CD4-positive, alpha-beta T cell treated with Interleukin-15 for 1 hour (primary cell): ENCODE measurements at regions not wholly inside any gene's neighbourhood (a gene's known extent, or its start where the extent isn't known, plus 50 kb on each side); places are given as distances from the start of the nearest gene placed in this dataset.
"Not testable (repeated sequence)": the region's sequence is repeated elsewhere in the genome, so short reads cannot be mapped to it uniquely, and the experiment has no call there.

Source experiments
- DNase-seq: peaks from one replicate; pipeline ENCODE4 v3.0.0-alpha.2; 2020

DNA sequence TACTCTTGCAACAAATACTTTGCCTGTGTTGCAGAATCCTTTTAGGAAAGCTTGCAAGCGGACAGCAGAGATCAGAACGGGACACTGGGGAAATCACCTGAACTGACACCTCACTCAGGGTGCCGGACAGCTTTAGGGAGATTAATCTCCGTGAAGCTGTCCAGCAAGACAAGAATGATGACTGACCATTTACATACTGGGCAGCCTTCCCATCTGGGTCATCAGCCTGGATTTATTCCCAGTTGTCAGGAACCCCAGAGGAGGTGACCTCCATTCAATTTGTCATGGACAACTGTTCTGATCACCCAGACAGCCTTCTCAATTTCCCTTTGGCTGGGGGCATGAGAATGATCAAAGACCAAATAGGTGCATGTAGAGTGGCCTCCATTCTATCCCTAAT, 93.0 kb upstream of the EGFL6 start:
- no peak for DNase-seq

DNA sequence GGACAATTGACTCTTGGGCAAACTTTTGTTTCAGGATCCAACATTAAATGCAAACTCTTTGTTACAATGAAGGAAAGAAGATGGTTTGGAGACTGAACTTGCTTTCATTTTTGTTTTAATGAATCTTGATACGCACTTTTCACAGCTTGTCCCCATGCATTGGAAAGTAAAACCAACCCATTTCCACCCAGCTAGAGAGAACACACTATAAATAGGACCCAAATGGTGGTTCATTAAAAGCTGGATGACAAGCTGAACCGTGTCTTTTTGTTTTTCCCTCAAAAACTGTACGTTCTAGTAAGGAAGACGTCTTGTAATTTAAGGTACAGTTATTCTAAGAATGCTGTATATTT, 95.3 kb upstream of the EGFL6 start:
- no peak for DNase-seq

DNA sequence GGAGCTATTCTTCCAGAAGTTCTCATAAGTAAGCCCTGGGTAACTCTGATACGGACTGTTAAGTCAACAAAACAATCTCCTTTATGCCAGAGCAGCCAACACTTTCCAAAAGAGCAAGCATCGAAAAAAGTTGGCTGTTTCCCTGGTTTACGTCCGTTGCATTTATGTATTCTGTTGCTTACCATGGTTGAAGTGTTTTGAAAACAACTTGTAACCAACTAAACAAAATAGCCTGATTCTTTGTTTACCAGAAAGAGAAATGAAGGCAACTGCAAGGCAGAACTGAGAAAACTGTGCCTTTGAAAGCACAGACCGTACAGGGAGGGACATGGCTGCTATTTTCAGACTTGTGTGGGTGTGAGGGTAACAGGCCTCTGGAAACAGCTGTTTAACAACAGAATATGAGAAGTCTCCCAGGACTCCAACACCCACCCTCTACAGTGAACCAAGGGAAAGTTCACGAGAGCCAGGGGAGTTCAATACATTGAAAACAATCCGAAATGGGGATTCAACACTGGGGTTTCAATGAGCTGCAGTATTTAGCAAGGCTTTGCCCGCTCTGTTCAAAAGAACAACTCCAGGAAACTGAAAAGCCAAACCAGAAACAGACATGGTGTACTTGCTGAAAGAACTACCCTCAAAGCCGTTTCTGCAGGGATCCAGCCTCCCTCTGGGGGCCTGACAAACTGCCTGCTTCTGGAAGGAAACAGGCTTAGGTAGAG, 95.8 kb upstream of the EGFL6 start:
- no peak for DNase-seq

DNA sequence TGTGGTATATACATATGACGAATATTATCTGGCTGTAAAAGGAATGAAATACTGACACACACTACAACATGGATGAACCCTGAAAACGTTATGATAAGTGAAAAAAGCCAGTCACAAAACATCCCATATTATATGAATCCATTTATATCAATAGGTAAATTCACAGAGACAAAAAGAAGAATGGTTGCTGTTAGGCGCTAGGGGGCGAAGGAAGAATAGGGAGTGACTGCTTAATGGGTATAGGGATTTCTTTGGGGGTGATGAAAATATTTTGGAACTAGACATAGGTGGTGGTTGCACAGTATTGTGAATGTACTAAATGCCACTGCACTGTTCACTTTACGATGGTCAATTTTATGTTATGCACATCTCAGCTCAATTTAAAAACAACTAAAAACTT, 96.4 kb upstream of the EGFL6 start:
- DNase-seq: no peak

DNA sequence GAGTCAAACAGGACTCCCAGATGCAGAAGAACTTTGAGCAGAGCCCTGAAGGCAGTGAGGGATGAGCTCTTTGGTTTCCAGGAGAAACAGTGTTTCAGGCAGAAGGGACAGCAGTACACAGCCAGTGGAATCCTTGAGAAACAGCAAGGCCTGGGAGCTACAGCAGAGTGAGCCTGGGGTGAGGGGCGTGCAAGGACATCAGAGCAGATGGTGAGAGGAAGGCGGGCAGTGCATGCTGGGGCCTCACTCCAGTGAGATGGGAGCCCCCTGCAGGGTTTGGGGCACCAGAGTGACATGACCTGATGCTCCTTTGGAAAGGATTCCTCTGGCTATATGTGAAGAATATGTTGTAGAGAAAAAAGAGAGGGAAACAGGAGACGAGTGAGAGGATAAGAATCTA, 98.1 kb upstream of the EGFL6 start:
- no peak for DNase-seq

DNA sequence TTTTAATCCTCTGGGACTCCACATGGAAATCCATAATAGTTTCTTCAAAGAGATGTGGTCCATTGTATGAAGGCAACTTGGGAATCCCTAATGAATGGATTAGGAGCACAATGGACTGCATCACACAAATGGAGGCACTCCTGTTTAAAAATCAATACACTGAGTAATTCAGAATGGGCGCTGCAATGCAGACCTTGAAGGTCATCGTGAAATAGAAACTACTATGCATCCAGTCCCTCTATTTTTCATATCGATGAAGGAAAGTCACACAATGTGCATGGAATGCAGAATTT, 98.8 kb upstream of the EGFL6 start:
- DNase-seq: no peak

DNA sequence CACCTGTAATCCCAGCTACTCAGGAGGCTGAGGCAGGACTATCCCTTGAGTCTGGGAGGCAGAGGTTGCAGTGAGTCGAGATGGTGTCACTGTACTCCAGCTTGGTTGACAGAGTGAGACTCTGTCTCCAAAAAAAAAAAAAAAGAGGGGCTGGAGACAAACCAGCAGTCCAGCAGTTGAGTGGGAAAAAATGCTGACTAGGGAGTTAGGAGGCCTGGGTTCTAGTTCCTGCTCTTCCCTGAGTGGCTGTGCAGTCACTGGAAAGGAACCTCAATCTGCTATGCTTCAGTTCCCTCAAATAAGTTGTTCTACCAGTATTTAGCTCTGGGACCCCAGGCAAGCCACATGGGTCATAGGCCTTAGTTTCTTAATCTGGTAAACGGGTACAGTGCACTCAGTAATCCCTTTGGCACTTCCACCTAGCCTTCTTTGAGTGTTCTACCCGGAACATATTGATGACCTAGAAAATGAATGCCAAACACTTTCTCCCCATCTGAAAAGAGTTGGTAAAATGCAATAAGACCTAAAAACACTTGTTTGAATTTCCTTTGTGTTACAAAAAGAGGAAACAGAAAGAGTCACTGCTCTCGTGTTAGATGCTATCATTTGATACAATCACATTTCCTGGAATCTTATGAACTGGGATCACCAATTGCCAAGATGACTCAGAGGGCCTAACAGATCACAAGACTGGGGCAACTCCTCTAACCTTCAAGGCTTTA, 99.3 kb upstream of the EGFL6 start:
- no peak for DNase-seq

DNA sequence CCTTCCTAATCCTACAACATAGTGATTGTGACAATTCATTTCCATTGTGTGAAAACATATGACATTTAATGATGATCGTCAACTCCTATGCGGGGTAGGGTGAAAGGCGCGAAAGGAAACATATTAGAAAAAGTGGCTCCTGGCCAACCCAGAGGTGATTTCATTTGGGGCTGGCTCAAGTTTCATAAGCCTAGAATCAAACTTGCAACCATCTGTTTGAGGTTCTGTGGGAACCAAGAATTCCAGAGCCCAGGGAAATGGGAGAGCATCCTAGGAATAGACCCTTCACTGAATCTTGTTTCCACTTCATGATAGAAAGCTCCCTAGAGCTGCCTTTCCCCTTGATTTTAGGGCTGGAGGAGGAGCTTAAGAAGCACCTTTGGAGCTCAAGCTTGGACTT, 101.3 kb upstream of the EGFL6 start:
- DNase-seq: no peak

DNA sequence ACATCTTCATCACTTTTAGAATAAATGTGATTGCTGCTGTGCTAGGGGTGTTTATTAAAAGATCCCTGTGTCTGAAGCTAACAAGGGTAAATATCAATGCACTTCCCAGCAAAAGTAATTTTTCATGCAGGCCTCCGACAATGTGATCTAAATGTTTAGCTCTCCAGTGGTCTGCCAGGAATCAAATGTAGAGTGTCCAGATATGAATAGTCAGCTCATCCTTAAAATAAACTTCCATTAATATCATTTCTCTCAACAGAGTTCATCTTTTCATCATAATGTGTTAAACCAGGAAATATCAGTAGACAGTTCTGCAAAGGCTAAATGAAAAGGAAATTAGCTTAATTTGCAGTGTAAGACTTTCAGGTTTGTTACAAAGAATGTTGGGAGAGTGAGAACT, 102.2 kb upstream of the EGFL6 start:
- DNase-seq: no peak

DNA sequence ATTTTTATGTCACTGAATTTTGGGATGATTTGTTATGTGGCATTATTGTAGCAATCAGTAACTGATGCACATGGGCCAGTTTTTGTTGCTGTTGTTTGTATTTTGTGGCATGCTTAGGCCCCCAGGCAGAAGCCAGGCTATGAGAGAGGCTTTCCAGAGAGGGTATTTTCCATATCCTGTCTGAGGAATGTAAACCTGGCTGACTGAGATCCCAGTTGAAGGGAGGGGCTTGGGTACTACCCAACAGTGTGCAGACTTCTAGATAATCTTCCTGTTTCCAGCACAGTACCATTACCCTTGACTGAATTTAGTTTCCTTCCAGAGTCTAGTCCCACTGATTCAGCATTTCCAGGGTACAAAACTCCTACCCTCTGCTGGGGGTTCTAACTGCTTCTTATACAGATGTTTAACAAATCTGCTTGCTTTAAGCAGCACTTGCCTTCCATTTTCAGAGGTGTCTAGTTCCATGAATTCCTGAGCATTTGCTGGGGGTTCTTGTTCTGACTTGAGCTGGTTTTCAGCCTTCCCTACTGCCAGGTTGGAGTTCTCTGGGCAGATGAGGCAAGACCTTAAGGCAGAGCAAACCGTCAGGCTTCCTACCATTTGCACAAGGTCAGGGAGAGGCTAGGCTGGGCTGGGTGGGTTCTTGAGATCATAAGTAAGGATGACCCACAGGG, 104.7 kb upstream of the EGFL6 start:
- DNase-seq: no peak

DNA sequence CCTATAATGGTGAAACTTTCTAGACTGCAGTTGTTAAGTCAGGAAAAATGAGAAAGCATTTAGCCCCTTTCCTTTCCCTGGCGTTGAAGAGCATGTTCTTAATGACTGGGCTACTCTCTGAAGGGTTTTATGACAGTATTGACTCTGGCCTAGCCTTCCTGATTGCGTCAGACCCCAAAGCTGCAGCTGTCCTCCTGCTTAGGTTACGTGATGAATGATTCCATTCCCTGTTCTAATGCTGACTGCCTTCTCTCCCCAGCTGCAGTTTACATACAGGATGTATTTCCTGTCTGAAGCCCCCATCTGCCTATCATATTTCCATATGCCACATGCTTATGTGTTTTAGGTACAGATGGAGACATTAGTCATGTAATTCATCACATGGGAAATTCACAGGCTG, 105.8 kb upstream of the EGFL6 start:
- no peak for DNase-seq

DNA sequence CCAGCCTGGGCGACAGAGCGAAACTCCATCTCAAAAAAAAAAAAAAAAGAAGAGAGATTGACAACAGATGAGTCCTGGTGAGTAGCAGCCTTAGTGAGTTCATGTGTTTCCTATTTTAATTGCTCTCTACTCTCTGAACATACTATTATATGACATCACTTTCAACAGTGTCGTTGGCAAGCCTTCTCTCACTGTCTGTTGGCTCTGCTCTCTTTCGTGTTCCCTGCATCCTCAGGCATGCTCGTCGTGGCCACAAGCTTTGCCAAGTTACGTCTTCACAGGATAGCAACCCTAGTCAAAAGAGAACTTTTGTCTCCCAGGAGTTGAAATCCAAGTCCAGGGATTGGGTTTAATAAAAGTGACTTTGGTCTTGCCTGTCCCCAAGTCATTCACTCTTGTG, 117.1 kb upstream of the EGFL6 start:
- DNase-seq: no peak

DNA sequence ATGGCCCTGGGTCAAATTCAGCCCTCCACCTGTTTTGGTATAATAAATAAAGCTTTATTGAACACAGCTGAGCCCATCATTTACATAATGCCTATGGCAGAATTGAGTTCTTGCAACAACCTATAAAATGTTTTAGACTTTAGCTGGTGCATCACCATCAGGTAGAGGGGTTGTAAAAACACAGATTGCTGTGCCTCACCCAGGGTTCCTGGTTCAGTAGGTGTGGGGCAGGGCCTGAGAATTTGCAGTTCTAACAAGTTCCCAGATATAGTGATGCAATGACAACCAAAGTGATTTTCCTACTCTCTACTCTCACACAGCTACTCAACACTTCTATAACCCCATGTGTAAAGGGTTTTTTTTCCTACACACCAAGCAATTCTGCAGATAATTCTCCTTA, 120.0 kb upstream of the EGFL6 start:
- no peak for DNase-seq

DNA sequence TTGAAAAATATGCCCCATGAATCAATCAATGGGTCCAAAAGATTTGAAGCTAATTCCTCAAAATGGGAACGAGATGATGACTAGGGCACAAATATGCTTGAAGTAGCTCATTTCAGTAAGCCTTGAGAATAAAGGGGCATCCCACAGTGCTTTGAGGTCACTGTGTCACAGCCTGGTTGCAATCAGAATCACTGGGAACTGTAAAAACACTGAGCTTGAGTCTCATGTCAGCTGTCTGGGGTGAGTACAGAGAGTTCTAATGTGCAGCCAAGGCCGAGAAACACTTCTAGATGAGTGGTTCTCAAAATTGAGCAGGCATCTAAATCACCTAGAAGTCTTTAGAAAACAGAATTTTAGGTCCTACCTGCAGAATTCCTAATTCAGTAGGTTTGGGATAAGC, 120.5 kb upstream of the EGFL6 start:
- DNase-seq: no peak

DNA sequence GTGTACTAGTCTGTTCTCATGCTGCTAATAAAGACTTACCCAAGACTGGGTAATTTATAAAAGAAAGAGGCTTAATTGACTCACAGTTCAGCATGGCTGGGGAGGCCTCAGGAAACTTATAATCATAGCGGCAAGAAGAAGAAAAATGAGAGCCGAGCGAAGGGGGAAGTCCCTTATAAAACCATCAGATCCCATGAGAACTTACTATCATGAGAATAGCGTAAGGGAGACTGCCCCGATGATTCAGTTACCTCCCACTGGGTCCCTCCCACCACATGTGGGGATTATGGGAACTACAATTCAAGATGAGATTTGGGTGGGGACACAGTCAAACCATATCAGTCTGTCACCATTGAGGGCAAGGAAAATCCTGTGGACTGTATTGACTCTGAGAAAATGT, 121.8 kb upstream of the ATXN3L start:
- not testable (repeated sequence) for DNase-seq

DNA sequence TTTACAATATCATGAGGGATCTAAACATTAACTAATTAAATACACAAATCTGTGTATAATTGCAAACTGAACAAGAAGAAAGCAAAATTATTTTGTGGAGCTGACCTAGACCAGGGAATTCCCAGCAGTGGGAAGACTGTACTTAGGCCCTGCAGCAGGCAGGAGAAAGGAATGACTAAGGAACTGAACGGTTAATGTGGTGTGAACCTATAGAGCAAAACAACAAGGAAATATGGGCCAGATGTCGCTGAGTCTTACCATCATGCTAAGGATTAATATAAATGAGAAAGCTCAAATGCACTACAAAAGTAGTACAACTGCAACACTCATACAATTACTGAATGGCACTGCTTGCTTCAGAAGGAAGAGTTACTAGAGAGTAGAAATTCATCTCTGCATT, 120.3 kb upstream of the ATXN3L start:
- DNase-seq: no peak

DNA sequence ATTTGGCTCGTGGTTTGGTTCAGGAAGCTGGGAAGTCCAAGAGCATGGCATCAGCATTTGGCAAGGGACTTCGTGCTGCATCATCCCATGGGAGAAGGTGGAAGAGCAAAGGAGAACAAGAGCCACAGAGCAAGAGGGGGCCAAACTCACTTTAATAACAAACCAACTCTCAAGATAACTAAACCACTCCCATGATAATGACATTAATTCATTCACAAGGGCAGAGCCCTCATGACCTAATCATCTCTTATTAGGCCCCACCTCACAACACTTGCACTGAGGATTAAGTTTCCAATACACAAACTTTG, 113.4 kb upstream of the ATXN3L start:
- no peak for DNase-seq

DNA sequence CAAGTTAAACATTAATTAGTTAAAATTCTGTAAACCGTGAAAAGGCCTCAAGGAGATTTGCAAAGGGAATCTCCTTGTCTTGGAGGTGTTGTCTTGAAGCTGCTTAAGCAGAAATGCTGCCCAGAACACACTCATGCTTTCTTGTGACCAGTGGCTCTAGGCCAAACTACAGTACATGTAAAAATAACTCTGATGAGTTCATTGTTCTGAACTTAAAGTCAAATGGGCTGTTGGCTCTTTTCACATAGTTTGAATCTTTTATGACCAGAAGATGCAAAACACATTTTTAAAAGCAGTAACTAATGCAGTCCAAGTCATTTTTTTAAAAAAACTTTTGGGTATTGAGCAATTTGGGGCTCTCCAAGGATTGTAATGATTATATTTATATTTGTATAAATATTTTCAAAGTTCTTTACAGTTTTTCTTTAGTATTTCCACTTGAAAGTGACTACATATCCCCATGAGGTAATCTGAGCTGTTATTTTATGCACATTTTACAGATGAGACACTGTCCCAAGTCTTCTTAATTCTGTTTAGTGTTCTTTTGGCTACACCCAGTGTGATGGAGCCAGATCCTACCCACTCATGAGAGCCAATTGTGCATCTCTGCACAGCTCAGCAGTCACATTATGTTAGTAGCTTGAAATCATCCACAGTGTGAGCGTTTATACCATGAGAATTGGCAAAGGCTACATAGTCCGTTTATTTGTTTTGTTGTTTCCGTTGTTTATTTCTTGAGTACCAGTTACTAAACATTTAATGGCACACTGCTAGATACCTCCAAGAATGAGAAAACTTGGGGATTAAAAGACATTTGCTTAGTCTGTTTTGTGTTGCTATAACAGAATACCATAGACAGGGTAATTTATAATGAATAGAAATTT, 112.8 kb upstream of the ATXN3L start:
- no peak for DNase-seq

DNA sequence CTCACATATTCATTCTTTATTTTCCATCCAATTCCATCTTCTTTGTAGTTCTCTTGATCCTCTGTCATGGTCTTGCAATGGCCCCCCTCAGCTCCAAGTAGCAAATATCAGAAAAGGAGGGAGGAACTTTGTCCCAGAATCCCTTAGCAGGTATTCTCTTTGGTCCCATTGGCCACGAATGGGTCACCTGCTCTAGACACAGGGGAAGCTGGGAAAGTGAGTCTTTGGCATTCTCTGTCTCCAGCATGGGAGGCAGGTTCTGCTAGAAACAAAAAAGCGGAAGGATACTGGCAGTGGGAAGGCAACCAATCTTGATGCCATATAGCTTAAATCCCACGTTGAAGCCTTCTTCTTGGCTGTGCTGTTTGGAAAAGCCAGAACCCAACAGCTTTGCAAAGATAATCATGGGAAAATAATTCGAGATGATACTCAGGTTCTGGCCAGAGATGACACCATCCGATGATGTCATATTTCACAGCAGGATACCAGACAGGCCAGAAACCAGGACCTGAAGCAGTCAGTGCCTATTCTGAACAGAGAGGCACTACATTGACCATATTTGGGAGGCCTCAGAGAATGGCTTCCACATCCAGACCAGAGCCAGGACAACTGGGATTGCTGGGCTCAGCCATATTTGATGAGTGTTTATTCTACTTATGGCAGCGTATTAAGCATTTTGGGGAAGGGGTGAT, 110.4 kb upstream of the ATXN3L start:
- DNase-seq: no peak

DNA sequence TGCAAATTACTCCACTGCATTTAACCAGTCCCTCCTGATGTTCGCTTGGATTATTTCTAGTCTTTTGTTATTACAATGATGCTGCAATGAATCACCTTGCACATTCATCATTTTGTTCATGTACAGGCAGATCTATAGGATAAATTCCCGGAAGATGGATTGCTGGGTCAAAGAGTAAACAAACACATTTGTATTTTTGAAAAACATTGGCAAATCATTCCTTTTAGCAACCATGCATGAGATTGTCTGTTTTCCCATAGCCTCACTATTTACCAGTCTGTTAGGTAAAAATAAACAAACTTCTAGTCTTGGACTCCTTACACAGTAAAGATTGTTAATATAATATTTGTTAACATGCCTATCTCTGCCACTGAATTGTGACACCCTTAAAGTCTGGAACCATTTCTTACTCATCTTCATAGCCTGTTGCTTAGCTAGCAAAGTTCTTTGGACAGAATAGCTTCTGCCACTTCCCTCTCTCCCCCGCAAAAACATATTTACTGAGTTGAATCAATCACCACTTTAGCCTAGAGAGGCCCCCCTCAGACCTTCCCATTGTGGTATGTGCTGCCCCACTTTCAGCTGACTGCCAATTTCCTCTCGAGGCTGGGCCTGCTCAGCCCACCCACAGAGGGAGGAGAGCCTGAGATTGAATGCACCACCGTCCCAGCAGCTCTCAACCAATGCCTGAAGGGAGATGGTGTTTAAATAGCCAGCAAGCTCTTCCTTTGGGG, 108.4 kb upstream of the ATXN3L start:
- DNase-seq: no peak

DNA sequence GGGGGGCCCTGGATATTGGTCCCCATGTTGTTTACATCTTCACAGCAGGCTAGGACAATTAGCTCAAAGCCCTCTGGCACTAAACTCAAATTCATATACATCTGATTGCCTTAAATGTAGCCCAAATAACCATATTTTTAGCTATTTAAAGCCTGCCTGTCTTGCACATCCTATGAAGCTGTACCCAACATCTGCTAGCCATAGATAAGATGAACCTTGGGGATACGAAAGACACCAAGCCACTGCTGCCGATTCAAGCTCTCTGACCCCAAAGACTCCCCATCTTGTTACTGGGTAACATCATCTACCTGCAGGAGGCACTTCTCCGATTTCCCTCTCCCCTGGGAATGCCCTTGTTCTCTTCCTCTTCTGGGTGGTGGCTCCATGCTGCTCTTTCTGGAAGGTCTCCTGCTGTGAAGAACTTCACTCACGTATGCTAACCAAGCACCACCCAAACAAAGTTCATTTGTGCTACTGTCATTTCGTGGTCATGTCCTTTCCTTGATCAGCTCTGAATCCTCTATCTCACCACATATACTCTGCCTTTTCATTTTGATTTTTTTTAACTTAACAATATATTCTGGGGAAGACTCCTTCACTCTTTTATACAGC, 107.7 kb upstream of the ATXN3L start:
- no peak for DNase-seq

DNA sequence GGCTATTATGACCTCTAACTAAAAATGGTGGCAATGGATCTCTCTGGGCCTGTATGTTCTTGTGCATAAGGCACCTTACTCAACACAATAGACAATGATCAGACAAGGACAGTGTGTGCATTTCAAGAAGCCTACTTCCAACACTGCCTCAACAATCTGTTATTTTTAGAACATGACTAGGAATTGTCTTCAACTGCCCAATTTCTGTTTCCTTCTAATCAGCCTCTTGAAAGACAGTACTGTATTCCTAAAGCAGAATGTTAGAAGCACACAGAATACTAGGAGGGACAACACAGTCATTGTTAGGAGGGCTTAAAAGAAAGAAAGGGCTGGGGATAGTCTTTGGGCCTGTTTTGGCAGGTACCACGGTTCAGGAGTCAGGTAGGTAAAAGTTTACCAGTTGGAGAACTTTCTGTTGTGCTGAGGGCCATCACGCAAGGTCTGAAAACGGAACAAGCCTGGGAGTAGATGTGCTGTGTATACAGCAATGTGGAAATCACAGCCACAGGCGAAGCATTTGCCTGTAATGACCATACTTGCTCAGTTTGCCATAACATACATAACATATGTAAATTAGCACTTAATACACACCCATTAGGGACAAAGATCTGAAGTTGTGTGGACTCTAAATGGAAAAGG, 100.8 kb upstream of the ATXN3L start:
- no peak for DNase-seq
